T-helper 1 cell treated with Interleukin-12 subunit alpha and Interleukin-12 subunit beta and Interleukin-4 antibody, amounts not matched to agents 30 ng/mL and 1 ng/mL, for 36 hours (primary cell): ENCODE measurements at regions not wholly inside any gene's neighbourhood (a gene's known extent, or its start where the extent isn't known, plus 50 kb on each side); places are given as distances from the start of the nearest gene placed in this dataset.
"Not testable (repeated sequence)": the region's sequence is repeated elsewhere in the genome, so short reads cannot be mapped to it uniquely, and the experiment has no call there.

Source experiments
- intact Hi-C: fragments of 100-400 bp; cut with micrococcal nuclease; formaldehyde crosslinking; loops from one replicate; pipeline ENCODE4 v1.15.1; 2024

- intact Hi-C loops = no loop called here
These were observed 234.8 kb downstream of the CSNK1G3 start for GRCh38 chr5:123746683-123747360.

DNA sequence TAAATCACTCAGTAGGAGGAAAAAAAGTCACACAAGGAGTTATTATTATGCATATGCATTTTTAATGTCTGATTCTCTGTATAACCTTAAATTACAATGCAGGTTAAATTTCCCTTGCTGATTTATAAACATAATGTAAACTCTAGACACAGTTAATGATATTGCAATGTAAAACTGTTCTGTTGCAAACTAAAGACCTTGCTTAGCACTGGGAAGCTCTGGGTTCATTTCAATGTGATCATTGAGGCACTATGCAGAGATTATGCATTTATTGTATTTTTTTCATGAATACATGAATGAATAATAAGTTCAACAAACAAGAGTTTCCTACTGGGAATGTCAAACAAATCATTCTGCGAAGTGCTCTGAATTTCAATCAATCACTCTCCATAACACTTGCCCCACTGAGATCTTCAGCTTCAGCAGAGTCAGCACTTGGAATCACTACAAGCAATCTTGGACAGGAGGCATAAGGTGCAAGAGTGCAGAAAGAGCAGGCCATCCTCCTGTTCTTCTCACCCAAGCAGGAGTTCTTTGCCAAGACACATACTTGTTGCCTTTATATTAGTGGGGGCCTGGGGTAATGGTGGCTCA is 232.1 kb downstream of the CSNK1G3 start:
- intact Hi-C loops = no loop called here

GRCh38 chr5:123735384-123735783 is 223.4 kb downstream of the CSNK1G3 start:
- intact Hi-C loops = no loop called here

GRCh38 chr5:123732257-123732656 is 220.3 kb downstream of the CSNK1G3 start:
- intact Hi-C loops = no loop called here

GRCh38 chr5:123722451-123722850 is 210.5 kb downstream of the CSNK1G3 start:
- intact Hi-C loops = no loop called here

DNA sequence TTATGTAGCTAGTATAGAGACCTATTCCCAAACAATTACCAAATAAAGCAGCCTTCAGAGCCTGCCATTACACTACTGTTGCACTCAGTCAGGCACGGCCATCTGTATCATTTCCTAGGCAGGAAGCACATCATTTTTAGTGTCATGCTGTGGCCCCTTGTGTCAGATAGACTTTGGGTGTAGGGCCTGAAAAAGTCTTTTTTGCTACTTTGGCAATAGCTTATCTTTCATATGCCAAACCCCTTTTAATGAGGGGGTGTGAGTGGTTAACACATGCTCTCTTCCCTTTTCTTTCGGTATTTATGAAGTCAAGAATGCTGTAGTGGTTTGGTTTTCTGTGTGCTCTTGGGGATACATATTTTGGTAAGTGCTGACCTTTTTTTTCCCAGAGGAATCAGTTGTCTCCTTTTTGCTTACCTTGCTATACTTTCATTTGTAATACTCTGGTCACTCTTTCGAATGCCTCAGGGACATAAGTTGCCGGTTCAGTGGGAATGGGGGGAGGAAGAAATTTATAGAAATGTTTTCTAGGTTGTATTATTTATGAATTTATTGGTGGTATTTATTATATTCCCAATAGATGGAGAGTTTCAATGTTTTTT is 209.8 kb downstream of the CSNK1G3 start:
- intact Hi-C loops = no loop called here

- intact Hi-C loops = no loop called here
These were observed 209.0 kb downstream of the CSNK1G3 start for GRCh38 chr5:123720955-123721354.

GRCh38 chr5:123720339-123720738 is 208.4 kb downstream of the CSNK1G3 start:
- intact Hi-C loops = no loop called here

GRCh38 chr5:123719004-123719403 is 207.0 kb downstream of the CSNK1G3 start:
- intact Hi-C loops = no loop called here

DNA sequence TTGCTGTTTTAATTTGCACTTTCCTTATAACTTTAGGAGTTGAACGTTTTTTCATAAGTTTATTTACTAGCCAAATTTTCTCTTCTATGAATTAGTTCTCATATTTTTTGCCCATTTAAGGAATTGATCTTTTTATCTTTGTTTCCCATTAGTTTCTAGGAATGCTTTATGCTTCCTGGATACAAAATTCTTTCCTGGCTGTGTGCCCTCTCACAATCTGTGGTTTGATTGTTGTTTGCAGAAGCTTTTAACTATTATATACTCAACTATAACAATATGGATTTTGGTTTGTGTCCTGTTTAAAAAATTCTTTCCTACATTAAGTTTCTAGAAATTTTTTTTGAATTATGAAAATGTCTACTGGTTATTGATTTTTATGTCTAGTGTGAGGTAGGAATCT is 206.3 kb downstream of the CSNK1G3 start:
- intact Hi-C loops = no loop called here

- intact Hi-C loops = no loop called here
These were observed 205.2 kb downstream of the CSNK1G3 start for GRCh38 chr5:123717139-123717538.

DNA sequence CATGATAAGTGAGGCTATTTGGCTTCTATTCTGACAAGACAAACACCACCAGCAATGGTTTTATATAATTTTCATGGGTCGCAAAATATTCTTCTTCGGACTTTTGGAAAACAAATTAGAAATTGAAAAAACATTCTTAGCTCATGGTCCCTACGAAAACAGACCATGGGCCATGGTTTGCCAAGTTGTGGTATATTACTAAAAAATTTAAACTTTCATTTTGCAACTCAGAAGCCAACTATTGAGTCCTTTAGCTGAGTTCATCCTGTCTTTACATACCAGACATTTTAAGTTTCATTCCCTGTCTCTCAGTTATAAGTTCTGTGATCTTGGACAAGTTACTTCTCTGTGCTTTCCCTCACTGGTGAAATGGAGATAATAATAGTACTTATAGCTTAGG is 198.1 kb downstream of the CSNK1G3 start:
- intact Hi-C loops = no loop called here

DNA sequence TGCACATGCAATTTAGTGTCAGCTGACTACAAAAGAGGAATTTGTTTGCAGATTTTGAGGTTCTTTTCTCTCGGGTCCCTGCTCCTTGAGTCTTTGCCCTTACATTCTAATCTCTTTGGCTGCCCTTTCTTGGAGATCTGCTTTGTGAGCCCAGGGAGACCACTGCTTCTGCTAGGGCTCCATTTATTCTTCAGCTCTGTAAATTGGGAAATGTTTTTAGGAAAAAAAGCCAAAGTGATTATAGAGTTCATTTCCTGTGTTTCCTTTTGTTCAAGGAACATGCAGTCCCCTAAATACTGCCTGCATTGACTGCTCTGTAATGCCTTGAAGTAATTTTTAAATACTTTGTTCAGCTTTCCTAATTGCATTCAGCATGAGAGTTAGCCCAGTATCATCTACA is 197.4 kb downstream of the CSNK1G3 start:
- intact Hi-C loops = no loop called here

DNA sequence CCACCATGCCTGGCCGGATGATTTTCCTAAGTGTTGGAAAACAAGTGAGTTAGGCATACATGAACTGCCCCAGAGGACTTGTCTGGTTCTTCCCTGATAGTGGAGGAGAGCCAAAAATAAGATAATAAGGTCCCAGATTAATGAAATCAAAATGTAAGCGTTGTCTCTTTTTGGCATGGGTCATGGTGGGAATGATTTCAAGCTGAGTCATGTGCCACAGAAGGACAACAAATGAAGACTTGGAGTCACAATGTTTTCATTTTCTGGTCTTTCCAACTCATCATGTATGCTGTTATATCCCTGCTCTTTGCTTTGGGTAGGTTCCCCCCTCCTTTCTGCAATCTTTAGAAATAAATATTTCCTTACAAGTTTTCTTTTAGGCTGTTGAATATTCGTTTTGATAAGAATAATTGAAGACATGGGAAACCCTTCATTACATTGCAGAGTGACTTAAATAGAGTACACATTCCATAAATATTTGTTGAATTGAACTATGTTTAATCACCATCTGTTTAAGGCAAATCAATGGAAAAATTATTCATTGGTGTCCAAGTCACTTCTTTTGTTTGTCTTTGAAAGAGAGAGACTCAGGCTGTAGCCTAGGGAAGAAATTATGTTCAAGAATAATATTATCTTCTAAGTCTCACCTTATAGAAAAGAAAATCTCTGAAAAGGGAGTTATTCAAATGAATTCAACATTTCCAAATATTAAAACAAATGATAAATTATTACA is 196.3 kb downstream of the CSNK1G3 start:
- intact Hi-C loops = no loop called here

- intact Hi-C loops = no loop called here
These were observed 194.6 kb downstream of the CSNK1G3 start for GRCh38 chr5:123706531-123706930.

GRCh38 chr5:123705741-123706140 is 193.8 kb downstream of the CSNK1G3 start:
- intact Hi-C loops = no loop called here

DNA sequence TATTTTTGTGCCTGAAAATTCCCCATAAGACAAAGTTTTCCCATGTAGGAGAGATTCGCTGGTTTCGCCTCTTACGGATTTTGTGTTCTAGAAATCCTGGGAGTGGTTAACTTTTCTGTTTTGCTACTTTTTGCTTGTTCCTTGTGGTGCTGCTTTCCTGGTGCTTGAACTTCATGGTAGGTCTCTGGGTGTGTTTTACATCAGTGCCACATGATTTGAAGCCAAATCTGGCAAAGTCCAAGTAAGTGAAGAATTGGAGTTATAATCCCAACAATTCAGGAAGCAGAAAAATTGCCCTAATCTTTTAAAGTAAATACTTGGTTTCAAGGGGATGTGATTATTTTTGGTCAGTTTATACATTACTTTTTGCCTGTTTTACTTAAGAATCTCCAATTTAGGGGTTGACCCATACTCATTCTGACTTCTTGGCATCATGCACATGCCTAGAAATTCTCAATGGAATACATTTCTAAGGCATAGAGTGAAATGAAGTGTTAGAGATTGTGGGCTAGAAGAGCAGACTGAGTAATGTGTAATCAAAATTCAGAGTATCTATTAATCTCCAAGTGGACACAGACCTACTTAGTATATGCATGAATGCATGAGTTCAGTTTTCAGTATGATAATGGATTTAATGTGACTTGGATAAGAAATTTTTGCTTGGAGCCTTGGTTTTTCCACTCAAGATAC is 189.7 kb downstream of the CSNK1G3 start:
- intact Hi-C loops = no loop called here

DNA sequence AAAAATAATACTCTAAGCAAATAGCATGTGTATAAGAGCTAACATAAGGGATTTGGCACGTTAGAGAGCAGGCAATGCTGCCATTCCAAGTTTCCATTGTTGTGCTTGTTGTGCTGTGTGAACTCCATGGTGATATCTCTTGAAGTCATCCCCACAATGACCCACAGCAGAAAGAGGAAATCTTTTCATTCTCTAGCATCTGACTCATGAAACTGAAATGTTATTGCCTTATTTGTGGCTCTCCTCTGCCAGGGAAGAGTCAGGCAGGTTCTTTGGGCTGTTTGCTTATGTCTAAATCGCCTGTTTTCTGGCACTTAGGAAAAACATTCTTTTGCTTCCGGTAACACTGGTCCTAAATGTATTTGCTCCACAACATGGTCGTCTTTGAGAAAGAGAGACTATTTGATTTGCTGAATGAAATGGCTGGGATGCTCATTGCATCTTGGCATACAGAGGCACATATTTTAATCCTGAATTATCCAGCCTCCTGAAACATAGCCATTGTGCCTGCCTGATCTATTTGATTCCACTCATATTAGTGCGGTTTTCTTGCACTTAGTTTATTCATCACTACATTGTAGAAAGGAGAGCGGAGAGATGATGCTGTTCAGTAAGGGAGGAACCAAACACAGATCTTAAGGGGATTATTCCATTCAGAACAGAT is 188.8 kb downstream of the CSNK1G3 start:
- intact Hi-C loops = no loop called here

DNA sequence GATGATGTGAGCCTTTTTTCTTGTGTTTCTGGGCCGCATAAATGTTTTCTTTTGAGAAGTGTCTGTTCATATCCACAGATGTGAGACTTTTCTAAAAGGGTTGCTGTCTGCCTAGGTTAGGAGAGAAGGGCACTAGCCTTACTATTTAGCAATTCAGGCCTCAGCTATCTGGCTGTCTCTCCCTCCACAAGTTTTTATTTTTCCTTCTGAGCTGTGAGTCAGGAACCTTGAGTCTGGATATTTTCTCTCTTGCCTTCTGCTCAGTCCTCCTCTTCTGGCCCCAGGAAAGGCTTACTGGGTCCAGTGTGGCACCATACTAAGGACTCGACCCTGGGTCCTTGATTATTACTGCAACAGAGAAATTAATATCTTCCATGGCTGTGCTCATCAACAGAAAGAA is 187.6 kb downstream of the CSNK1G3 start:
- intact Hi-C loops = no loop called here

DNA sequence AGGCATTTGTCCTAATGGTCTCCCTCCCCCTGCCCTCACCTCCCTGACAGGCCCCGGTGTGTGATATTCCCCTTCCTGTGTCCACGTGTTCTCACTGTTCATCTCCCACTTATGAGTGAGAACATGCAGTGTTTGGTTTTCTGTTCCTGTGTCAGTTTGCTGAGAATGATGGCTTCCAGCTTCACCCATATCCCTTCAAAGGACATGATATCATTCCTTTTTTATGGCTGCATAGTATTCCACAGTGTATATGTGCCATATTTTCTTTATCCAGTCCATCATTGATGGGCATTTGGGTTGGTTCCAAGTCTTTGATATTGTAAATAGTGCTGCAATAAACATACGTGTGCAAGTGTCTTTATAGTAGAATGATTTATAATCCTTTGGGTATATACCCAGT is 187.0 kb downstream of the CSNK1G3 start:
- intact Hi-C loops = not testable (repeated sequence)

GRCh38 chr5:123696921-123697341 is 185.0 kb downstream of the CSNK1G3 start:
- intact Hi-C loops = no loop called here
